ENCODE measurements at regions not wholly inside any gene's neighbourhood (a gene's known extent, or its start where the extent isn't known, plus 50 kb on each side); places are given as distances from the start of the nearest gene placed in this dataset.

GRCh38 chr18:64258111-64258650 is 109.3 kb upstream of the LINC00305 start:
- TF ChIP-seq, protein P1, sequence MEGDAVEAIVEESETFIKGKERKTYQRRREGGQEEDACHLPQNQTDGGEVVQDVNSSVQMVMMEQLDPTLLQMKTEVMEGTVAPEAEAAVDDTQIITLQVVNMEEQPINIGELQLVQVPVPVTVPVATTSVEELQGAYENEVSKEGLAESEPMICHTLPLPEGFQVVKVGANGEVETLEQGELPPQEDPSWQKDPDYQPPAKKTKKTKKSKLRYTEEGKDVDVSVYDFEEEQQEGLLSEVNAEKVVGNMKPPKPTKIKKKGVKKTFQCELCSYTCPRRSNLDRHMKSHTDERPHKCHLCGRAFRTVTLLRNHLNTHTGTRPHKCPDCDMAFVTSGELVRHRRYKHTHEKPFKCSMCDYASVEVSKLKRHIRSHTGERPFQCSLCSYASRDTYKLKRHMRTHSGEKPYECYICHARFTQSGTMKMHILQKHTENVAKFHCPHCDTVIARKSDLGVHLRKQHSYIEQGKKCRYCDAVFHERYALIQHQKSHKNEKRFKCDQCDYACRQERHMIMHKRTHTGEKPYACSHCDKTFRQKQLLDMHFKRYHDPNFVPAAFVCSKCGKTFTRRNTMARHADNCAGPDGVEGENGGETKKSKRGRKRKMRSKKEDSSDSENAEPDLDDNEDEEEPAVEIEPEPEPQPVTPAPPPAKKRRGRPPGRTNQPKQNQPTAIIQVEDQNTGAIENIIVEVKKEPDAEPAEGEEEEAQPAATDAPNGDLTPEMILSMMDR (IDR thresholded peaks at IDR 0.05; ENCODE audit: insufficient read depth, low read length), result no peak
- no peak for TF ChIP-seq POLR2AphosphoS5 (IDR thresholded peaks at IDR 0.05; ENCODE audit: low read depth)
- TF ChIP-seq REST (IDR thresholded peaks at IDR 0.05; ENCODE audit: insufficient replicate concordance, low read depth), result no peak
